ENCODE measurements at regions not wholly inside any gene's neighbourhood (a gene's known extent, or its start where the extent isn't known, plus 50 kb on each side); places are given as distances from the start of the nearest gene placed in this dataset.

DNA sequence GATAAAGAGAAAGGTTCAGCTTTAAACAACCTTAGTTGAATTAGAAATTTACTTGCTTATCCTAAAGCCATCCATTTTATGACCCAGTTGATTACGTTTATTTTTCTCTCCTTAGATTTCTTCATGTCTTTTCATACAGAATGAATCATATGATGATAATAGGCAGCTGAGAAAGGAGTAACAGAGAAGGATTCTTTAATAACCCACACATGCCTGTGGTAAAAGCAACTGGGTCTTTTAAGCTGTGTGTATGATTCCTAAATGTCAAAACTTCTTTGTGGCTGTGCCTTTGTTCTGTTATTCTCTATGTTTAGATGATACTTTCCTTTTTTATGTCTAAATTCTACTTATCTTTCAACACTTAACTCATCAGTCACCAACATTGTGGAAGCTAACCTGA is 626.5 kb downstream of the NCAM2 start:
- Histone ChIP-seq H2BK12ac (ENCODE audit: low read depth, low read length) (no peak overlapping the region), H2BK20ac (ENCODE audit: low read length) (no peak overlapping the region), H3K79me2 (ENCODE audit: control insufficient read depth in 1 of 2, insufficient read depth in 2 of 2, low read length in 2 of 2) (no peaks in the 10 kb centered on the region), H3K4ac (replicated peaks; ENCODE audit: insufficient read length, low read depth, low read length) (no peak overlapping the region), H3K23me2 (ENCODE audit: low read depth, low read length) (no peaks in the 10 kb centered on the region), H3K36me3 (ENCODE audit: control insufficient read depth in 2 of 4, insufficient read depth in 4 of 4, low read length in 3 of 4) (no peaks in the 10 kb centered on the region), H3K79me1 (ENCODE audit: low read depth, low read length) (no peaks in the 10 kb centered on the region), H3K23ac (ENCODE audit: insufficient read length) (no peak overlapping the region), H3K56ac (replicated peaks; ENCODE audit: insufficient read length, low read depth, low read length) (no peak overlapping the region), H3K4me1 (replicated peaks in 1 of 4; ENCODE audit: control insufficient read depth in 3 of 4, insufficient read depth in 4 of 4, low read length in 3 of 4) (no peaks in the 10 kb centered on the region), H3K14ac (ENCODE audit: insufficient read length) (no peak overlapping the region), H2BK5ac (ENCODE audit: low read depth, low read length) (no peak overlapping the region), H2AK5ac (ENCODE audit: low read depth, low read length) (no peak overlapping the region), H3K9me3 (ENCODE audit: insufficient read depth in 2 of 2, low read depth in 1 of 2, low read length in 1 of 2) (no peaks in the 10 kb centered on the region), H3K18ac (ENCODE audit: extremely low read depth, low read length) (no peak overlapping the region), H3K27me3 (replicated peaks in 1 of 4; ENCODE audit: control insufficient read depth in 3 of 4, extremely low read depth in 1 of 4, insufficient read depth in 3 of 4, low read length in 3 of 4) (no peaks in the 10 kb centered on the region), H3K4me2 (ENCODE audit: insufficient read depth in 1 of 2, low read depth in 2 of 2, low read length in 2 of 2) (no peak overlapping the region), H4K20me1 (replicated peaks in 1 of 2; ENCODE audit: control insufficient read depth in 1 of 2, insufficient read depth in 2 of 2, low read length in 2 of 2) (no peaks in the 10 kb centered on the region), H3K27ac (ENCODE audit: low read depth, low read length) (no peak overlapping the region), H2BK120ac (replicated peaks; ENCODE audit: low read depth, low read length) (no peak overlapping the region), H2BK15ac (ENCODE audit: low read length) (no peak overlapping the region), H3K9ac (replicated peaks in 1 of 4; ENCODE audit: extremely low read depth in 1 of 4, low read depth in 3 of 4, low read length in 3 of 4) (no peak overlapping the region), H4K91ac (replicated peaks; ENCODE audit: insufficient read length, low read length) (no peak overlapping the region), H4K8ac (ENCODE audit: extremely low read depth, insufficient read depth, low read length) (no peak overlapping the region), H2AFZ (ENCODE audit: low read length) (no peak overlapping the region), H4K5ac (ENCODE audit: insufficient read length, low read depth, low read length) (no peak overlapping the region), H3K4me3 (ENCODE audit: extremely low read depth in 1 of 4, insufficient read depth in 2 of 4, low read depth in 3 of 4, low read length in 4 of 4) (no peak overlapping the region)
- FAIRE-seq, result no peak
- ChIA-PET POLR2A (ENCODE audit: partially characterized antibody) (no interaction called here), CTCF (ENCODE audit: partially characterized antibody) (no interaction called here)
- 89% methylated on average over 1 of the region's 1 CpG; no CpG with 5 or more reads in 1 of the 2 experiments for WGBS, 2 experiments (ENCODE audit: extremely low coverage in 1 of 2, insufficient coverage in 1 of 2, insufficient read length in 1 of 2, insufficient replicate concordance in 2 of 2, low coverage in 1 of 2, low lambda C conversion rate in 2 of 2, missing lambda C conversion rate in 1 of 2)
- DNase-seq (ENCODE audit: low read depth in 1 of 2, low spot score in 2 of 2), result no peak
- TF ChIP-seq SRF (IDR thresholded peaks at IDR 0.05; ENCODE audit: low read depth, low read length) (no peak), CTBP2 (IDR thresholded peaks at IDR 0.05; ENCODE audit: borderline replicate concordance, insufficient read depth, insufficient read length, low read length) (no peak), CBX5 (IDR thresholded peaks at IDR 0.05; ENCODE audit: low read depth, low read length) (no peak), SIN3A (conservative IDR thresholded peaks at IDR 0.05 in 1 of 2, IDR thresholded peaks at IDR 0.05 in 1 of 2; ENCODE audit: low read depth in 1 of 2, low read length in 2 of 2) (no peak), BRCA1 (IDR thresholded peaks at IDR 0.05; ENCODE audit: low read depth, low read length) (no peak), CBX8 (IDR thresholded peaks at IDR 0.05; ENCODE audit: borderline replicate concordance, low read depth, low read length) (no peak), ZNF274 (IDR thresholded peaks at IDR 0.05; ENCODE audit: borderline replicate concordance, extremely low read depth, low read length) (no peak), HDAC2 (IDR thresholded peaks at IDR 0.05; ENCODE audit: borderline replicate concordance in 1 of 2, low read depth in 2 of 2, low read length in 2 of 2) (no peak), RBBP5 (IDR thresholded peaks at IDR 0.05; ENCODE audit: borderline replicate concordance, low read depth, low read length) (no peak), EP300 (IDR thresholded peaks at IDR 0.05; ENCODE audit: borderline replicate concordance in 1 of 2, low read depth in 2 of 2, low read length in 2 of 2) (no peak), SIX5 (IDR thresholded peaks at IDR 0.05; ENCODE audit: low read depth, low read length) (no peak)
- TF ChIP-seq, protein P1, sequence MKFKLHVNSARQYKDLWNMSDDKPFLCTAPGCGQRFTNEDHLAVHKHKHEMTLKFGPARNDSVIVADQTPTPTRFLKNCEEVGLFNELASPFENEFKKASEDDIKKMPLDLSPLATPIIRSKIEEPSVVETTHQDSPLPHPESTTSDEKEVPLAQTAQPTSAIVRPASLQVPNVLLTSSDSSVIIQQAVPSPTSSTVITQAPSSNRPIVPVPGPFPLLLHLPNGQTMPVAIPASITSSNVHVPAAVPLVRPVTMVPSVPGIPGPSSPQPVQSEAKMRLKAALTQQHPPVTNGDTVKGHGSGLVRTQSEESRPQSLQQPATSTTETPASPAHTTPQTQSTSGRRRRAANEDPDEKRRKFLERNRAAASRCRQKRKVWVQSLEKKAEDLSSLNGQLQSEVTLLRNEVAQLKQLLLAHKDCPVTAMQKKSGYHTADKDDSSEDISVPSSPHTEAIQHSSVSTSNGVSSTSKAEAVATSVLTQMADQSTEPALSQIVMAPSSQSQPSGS (IDR thresholded peaks at IDR 0.05; ENCODE audit: low read length), result no peak

All from H1 (cell line).